HEK293 (cell line): ENCODE measurements at regions not wholly inside any gene's neighbourhood (a gene's known extent, or its start where the extent isn't known, plus 50 kb on each side); places are given as distances from the start of the nearest gene placed in this dataset.

ENCODE experiments used
- CTCF ChIA-PET: fragments of 350-600 bp; formaldehyde crosslinking; extraction: SDS; loops from one replicate; lab custom pipeline; 2021; ENCODE audit warnings: antibody characterized with exemption; lab: Yijun Ruan, JAX
- POLR2A ChIA-PET: fragments of 300-600 bp; formaldehyde crosslinking; extraction: SDS; loops from one replicate; lab custom pipeline; 2020; ENCODE audit warnings: antibody characterized with exemption, inconsistent platforms; lab: Yijun Ruan, JAX
- H3K27ac ChIP-seq: fragments of 200-500 bp; sonication (Bioruptor generic); 2 replicates; pipeline ENCODE4 v1.5.1; 2014; ENCODE audit warnings: low read depth, low read length, control low read depth, inconsistent platforms; ENCODE audit errors: extremely low read depth
- H3K36me3 ChIP-seq, 2 experiments: fragments of 200-500 bp in 1 of 2; sonication (Bioruptor generic) in 1 of 2; 1 replicate in 1 of 2; 2 replicates in 1 of 2; pipeline ENCODE4 v1.5.1; 2014 to 2017; ENCODE audit warnings: inconsistent platforms in 2 of 2, low read length in 2 of 2; ENCODE audit not compliant: control insufficient read depth in 2 of 2, insufficient read depth in 1 of 2
- H3K4me1 ChIP-seq: fragments of 200-500 bp; sonication (Bioruptor generic); 2 replicates; pipeline ENCODE4 v1.5.1; 2014; ENCODE audit warnings: mild to moderate bottlenecking, low read length, inconsistent platforms; ENCODE audit not compliant: control insufficient read depth, insufficient read depth
- H3K4me3 ChIP-seq: 2 replicates; pipeline ENCODE4 v1.5.1; 2011; ENCODE audit warnings: low read depth, mild to moderate bottlenecking, control low read depth, low read length, moderate library complexity
- H3K9me3 ChIP-seq: fragments of 200-500 bp; sonication (Bioruptor generic); 2 replicates; pipeline ENCODE4 v1.5.1; 2014; ENCODE audit warnings: low read depth, low read length, inconsistent platforms; ENCODE audit not compliant: control insufficient read depth, insufficient read depth
- GLIS2 ChIP-seq: fragments of 450-650 bp; formaldehyde crosslinking; IDR thresholded peaks from 2 replicates; pipeline ENCODE4 v1.5.1; 2016; ENCODE audit warnings: missing biosample characterization, missing genetic modification characterization
- HOXD13 ChIP-seq: sonication (generic); formaldehyde crosslinking; IDR thresholded peaks from 2 replicates; pipeline ENCODE4 v1.8.0; 2022; ENCODE audit warnings: missing genetic modification reagents, borderline replicate concordance
- MZF1 ChIP-seq: fragments of 450-650 bp; formaldehyde crosslinking; IDR thresholded peaks from 2 replicates; pipeline ENCODE4 v1.5.1; 2017; ENCODE audit warnings: missing biosample characterization, missing genetic modification characterization, borderline replicate concordance
- YY2 ChIP-seq: fragments of 450-650 bp; formaldehyde crosslinking; IDR thresholded peaks from 2 replicates; pipeline ENCODE4 v1.5.1; 2016; ENCODE audit warnings: missing biosample characterization, missing genetic modification characterization
- ZEB2 ChIP-seq: fragments of 450-650 bp; formaldehyde crosslinking; IDR thresholded peaks from 2 replicates; pipeline ENCODE4 v1.5.1; 2016; ENCODE audit warnings: missing biosample characterization, missing genetic modification characterization
- ZFP41 ChIP-seq: fragments of 450-650 bp; formaldehyde crosslinking; IDR thresholded peaks from 2 replicates; pipeline ENCODE4 v1.5.1; 2016; ENCODE audit warnings: missing biosample characterization, missing genetic modification characterization, borderline replicate concordance
- ZNF10 ChIP-seq: fragments of 450-650 bp; formaldehyde crosslinking; IDR thresholded peaks from 2 replicates; pipeline ENCODE4 v1.5.1; 2017; ENCODE audit warnings: missing biosample characterization, missing genetic modification characterization
- ZNF138 ChIP-seq: fragments of 450-650 bp; formaldehyde crosslinking; IDR thresholded peaks from 2 replicates; pipeline ENCODE4 v1.5.1; 2016; ENCODE audit warnings: missing biosample characterization, missing genetic modification characterization, borderline replicate concordance
- ZNF214 ChIP-seq: fragments of 450-650 bp; formaldehyde crosslinking; IDR thresholded peaks from 2 replicates; pipeline ENCODE4 v1.5.1; 2017; ENCODE audit warnings: missing biosample characterization, mild to moderate bottlenecking, missing genetic modification characterization, borderline replicate concordance
- ZNF324 ChIP-seq: fragments of 450-650 bp; formaldehyde crosslinking; IDR thresholded peaks from 2 replicates; pipeline ENCODE4 v1.5.1; 2016; ENCODE audit warnings: missing biosample characterization, missing genetic modification characterization
- ZNF558 ChIP-seq: fragments of 450-650 bp; formaldehyde crosslinking; IDR thresholded peaks from 2 replicates; pipeline ENCODE4 v1.5.1; 2016; ENCODE audit warnings: missing biosample characterization, missing genetic modification characterization
- ZNF747 ChIP-seq: fragments of 450-650 bp; formaldehyde crosslinking; IDR thresholded peaks from 2 replicates; pipeline ENCODE4 v1.5.1; 2016; ENCODE audit warnings: missing biosample characterization, missing genetic modification characterization
- ZNF777 ChIP-seq: fragments of 450-650 bp; formaldehyde crosslinking; IDR thresholded peaks from 2 replicates; pipeline ENCODE4 v1.5.1; 2017; ENCODE audit warnings: missing biosample characterization, missing genetic modification characterization, borderline replicate concordance
- ZXDB ChIP-seq: fragments of 450-650 bp; formaldehyde crosslinking; IDR thresholded peaks from 2 replicates; pipeline ENCODE4 v1.5.1; 2016; ENCODE audit warnings: missing biosample characterization, missing genetic modification characterization
- TF ChIP-seq, protein P1 (sequence below): fragments of 450-650 bp; formaldehyde crosslinking; IDR thresholded peaks from 2 replicates; pipeline ENCODE4 v1.5.1; 2016; ENCODE audit warnings: missing biosample characterization, missing genetic modification characterization
- TF ChIP-seq, protein P2 (sequence below): fragments of 450-650 bp; formaldehyde crosslinking; IDR thresholded peaks from 2 replicates; pipeline ENCODE4 v1.5.1; 2016; ENCODE audit warnings: missing biosample characterization, missing genetic modification characterization, low read depth
- TF ChIP-seq, protein P3 (sequence below): fragments of 450-650 bp; formaldehyde crosslinking; IDR thresholded peaks from 2 replicates; pipeline ENCODE4; 2016; ENCODE audit warnings: missing biosample characterization, missing genetic modification characterization
- TF ChIP-seq, protein P4 (sequence below): fragments of 450-650 bp; formaldehyde crosslinking; IDR thresholded peaks from 2 replicates; pipeline ENCODE4 v1.5.1; 2016; ENCODE audit warnings: missing biosample characterization, missing genetic modification characterization, low read depth
- TF ChIP-seq, protein P5 (sequence below): fragments of 450-650 bp; formaldehyde crosslinking; IDR thresholded peaks from 2 replicates; pipeline ENCODE4 v1.5.0; 2017; ENCODE audit warnings: missing biosample characterization, missing genetic modification characterization, borderline replicate concordance
- TF ChIP-seq, protein P6 (sequence below): fragments of 450-650 bp; formaldehyde crosslinking; IDR thresholded peaks from 2 replicates; pipeline ENCODE4 v1.5.1; 2016; ENCODE audit warnings: missing biosample characterization, missing genetic modification characterization
- TF ChIP-seq, protein P7 (sequence below): fragments of 450-650 bp; formaldehyde crosslinking; IDR thresholded peaks from 2 replicates; pipeline ENCODE4 v1.5.1; 2016; ENCODE audit warnings: missing biosample characterization, missing genetic modification characterization

DNA sequence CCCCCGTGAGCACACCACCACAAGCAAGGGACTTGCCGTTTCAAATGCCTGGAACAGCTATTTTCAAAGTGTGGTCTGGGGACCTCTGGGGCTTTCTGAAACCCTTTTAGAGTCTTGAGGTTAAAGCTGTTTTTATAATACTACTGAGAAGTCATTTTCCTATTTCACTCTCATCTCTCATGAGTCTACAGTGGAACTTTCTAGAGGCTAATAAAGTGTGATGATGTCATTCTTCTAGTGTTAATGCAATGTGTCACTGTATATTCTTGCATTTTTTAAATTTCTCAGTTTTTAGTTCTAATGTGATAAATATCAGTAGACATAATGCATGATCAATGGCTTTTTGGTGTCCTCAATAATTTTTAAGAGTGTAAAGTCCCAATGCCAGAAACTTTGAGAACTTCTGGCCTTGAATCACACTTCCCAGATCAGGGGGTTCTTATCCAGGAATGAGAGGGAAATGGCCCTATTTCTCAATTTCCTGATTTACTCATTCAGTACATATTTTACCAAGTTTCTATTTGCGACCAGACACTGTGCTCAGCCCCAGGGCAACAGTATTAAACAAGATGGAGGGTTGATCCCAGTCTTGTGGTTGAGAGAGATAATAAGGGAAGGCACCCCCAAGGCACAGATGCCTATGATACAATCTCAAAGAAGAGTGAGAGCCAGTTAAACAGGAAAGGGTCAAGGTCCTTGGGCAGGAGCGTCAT lies 444.0 kb downstream of the HS3ST3B1 start:
- ChIA-PET POLR2A (no interaction called here), CTCF (interaction anchor here (0.6 kb wide), 1 partner anchor 38 kb away, joined by 3 read pairs; no protein-coding TSS in a partner anchor)
- Histone ChIP-seq H3K9me3 (no peaks in the 10 kb centered on the region), H3K27ac (no peak overlapping the region), H3K36me3 (no peaks in the 10 kb centered on the region), H3K4me3 (no peak overlapping the region), H3K4me1 (no peaks in the 10 kb centered on the region)
- TF ChIP-seq MZF1 (tag by site-specific recombination) (no peak), ZNF214 (tag by site-specific recombination) (no peak), ZNF777 (no peak), YY2 (no peak), ZNF10 (no peak)
- TF ChIP-seq, protein P1, sequence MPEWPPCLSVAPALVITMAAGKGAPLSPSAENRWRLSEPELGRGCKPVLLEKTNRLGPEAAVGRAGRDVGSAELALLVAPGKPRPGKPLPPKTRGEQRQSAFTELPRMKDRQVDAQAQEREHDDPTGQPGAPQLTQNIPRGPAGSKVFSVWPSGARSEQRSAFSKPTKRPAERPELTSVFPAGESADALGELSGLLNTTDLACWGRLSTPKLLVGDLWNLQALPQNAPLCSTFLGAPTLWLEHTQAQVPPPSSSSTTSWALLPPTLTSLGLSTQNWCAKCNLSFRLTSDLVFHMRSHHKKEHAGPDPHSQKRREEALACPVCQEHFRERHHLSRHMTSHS (tag by site-specific recombination), result no peak
- TF ChIP-seq, protein P2, sequence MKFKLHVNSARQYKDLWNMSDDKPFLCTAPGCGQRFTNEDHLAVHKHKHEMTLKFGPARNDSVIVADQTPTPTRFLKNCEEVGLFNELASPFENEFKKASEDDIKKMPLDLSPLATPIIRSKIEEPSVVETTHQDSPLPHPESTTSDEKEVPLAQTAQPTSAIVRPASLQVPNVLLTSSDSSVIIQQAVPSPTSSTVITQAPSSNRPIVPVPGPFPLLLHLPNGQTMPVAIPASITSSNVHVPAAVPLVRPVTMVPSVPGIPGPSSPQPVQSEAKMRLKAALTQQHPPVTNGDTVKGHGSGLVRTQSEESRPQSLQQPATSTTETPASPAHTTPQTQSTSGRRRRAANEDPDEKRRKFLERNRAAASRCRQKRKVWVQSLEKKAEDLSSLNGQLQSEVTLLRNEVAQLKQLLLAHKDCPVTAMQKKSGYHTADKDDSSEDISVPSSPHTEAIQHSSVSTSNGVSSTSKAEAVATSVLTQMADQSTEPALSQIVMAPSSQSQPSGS (tag by site-specific recombination), result peak; percentile 50; the same call in 1 of the 2 replicates
- TF ChIP-seq, protein P3, sequence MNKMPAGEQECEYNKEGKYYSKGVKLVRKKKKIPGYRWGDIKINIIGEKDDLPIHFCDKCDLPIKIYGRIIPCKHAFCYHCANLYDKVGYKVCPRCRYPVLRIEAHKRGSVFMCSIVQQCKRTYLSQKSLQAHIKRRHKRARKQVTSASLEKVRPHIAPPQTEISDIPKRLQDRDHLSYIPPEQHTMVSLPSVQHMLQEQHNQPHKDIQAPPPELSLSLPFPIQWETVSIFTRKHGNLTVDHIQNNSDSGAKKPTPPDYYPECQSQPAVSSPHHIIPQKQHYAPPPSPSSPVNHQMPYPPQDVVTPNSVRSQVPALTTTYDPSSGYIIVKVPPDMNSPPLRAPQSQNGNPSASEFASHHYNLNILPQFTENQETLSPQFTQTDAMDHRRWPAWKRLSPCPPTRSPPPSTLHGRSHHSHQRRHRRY (tag by site-specific recombination), result no peak

DNA sequence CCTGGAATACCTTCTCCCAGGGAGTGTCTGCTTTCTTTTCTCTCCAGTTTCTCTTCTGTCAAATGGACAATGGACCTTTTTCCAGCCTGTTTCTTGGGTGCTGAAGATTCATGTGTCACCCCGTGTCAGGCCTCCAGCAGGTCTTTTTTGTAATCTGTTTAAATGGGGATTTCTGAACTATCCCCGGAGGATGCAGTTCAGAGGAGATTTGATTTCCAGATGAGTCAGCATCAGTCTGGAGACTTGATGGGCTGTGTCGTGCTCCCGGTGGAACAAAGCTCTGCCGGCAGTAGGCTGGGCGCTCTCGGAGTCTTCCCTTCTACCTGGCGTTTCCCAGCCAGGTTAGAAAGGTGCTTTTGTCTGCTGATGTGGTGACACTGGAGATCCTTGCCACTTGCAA lies 440.6 kb downstream of the HS3ST3B1 start:
- Histone ChIP-seq H3K4me1 (no peaks in the 10 kb centered on the region), H3K9me3 (no peaks in the 10 kb centered on the region), H3K36me3 (no peaks in the 10 kb centered on the region), H3K27ac (no peak overlapping the region), H3K4me3 (no peak overlapping the region)
- ChIA-PET CTCF (no interaction called here), POLR2A (no interaction called here)
- TF ChIP-seq ZXDB (tag by site-specific recombination), result no peak
- TF ChIP-seq ZNF747 (tag by site-specific recombination), result no peak
- TF ChIP-seq ZNF10, result no peak
- TF ChIP-seq, protein P4, sequence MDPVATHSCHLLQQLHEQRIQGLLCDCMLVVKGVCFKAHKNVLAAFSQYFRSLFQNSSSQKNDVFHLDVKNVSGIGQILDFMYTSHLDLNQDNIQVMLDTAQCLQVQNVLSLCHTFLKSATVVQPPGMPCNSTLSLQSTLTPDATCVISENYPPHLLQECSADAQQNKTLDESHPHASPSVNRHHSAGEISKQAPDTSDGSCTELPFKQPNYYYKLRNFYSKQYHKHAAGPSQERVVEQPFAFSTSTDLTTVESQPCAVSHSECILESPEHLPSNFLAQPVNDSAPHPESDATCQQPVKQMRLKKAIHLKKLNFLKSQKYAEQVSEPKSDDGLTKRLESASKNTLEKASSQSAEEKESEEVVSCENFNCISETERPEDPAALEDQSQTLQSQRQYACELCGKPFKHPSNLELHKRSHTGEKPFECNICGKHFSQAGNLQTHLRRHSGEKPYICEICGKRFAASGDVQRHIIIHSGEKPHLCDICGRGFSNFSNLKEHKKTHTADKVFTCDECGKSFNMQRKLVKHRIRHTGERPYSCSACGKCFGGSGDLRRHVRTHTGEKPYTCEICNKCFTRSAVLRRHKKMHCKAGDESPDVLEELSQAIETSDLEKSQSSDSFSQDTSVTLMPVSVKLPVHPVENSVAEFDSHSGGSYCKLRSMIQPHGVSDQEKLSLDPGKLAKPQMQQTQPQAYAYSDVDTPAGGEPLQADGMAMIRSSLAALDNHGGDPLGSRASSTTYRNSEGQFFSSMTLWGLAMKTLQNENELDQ, result no peak
- TF ChIP-seq ZEB2 (tag by site-specific recombination), result no peak
- TF ChIP-seq GLIS2, result no peak
- TF ChIP-seq HOXD13 (CRISPR knock-in tag), result no peak
- TF ChIP-seq ZNF558 (tag by site-specific recombination), result no peak
- TF ChIP-seq, protein P5, sequence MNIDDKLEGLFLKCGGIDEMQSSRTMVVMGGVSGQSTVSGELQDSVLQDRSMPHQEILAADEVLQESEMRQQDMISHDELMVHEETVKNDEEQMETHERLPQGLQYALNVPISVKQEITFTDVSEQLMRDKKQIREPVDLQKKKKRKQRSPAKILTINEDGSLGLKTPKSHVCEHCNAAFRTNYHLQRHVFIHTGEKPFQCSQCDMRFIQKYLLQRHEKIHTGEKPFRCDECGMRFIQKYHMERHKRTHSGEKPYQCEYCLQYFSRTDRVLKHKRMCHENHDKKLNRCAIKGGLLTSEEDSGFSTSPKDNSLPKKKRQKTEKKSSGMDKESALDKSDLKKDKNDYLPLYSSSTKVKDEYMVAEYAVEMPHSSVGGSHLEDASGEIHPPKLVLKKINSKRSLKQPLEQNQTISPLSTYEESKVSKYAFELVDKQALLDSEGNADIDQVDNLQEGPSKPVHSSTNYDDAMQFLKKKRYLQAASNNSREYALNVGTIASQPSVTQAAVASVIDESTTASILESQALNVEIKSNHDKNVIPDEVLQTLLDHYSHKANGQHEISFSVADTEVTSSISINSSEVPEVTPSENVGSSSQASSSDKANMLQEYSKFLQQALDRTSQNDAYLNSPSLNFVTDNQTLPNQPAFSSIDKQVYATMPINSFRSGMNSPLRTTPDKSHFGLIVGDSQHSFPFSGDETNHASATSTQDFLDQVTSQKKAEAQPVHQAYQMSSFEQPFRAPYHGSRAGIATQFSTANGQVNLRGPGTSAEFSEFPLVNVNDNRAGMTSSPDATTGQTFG, result no peak
- TF ChIP-seq, protein P6, sequence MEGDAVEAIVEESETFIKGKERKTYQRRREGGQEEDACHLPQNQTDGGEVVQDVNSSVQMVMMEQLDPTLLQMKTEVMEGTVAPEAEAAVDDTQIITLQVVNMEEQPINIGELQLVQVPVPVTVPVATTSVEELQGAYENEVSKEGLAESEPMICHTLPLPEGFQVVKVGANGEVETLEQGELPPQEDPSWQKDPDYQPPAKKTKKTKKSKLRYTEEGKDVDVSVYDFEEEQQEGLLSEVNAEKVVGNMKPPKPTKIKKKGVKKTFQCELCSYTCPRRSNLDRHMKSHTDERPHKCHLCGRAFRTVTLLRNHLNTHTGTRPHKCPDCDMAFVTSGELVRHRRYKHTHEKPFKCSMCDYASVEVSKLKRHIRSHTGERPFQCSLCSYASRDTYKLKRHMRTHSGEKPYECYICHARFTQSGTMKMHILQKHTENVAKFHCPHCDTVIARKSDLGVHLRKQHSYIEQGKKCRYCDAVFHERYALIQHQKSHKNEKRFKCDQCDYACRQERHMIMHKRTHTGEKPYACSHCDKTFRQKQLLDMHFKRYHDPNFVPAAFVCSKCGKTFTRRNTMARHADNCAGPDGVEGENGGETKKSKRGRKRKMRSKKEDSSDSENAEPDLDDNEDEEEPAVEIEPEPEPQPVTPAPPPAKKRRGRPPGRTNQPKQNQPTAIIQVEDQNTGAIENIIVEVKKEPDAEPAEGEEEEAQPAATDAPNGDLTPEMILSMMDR (tag by site-specific recombination), result no peak
- TF ChIP-seq, protein P7, sequence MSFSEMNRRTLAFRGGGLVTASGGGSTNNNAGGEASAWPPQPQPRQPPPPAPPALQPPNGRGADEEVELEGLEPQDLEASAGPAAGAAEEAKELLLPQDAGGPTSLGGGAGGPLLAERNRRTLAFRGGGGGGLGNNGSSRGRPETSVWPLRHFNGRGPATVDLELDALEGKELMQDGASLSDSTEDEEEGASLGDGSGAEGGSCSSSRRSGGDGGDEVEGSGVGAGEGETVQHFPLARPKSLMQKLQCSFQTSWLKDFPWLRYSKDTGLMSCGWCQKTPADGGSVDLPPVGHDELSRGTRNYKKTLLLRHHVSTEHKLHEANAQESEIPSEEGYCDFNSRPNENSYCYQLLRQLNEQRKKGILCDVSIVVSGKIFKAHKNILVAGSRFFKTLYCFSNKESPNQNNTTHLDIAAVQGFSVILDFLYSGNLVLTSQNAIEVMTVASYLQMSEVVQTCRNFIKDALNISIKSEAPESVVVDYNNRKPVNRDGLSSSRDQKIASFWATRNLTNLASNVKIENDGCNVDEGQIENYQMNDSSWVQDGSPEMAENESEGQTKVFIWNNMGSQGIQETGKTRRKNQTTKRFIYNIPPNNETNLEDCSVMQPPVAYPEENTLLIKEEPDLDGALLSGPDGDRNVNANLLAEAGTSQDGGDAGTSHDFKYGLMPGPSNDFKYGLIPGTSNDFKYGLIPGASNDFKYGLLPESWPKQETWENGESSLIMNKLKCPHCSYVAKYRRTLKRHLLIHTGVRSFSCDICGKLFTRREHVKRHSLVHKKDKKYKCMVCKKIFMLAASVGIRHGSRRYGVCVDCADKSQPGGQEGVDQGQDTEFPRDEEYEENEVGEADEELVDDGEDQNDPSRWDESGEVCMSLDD, result no peak
- TF ChIP-seq ZFP41 (tag by site-specific recombination), result no peak
- no peak for TF ChIP-seq ZNF138 (tag by site-specific recombination)
- no peak for TF ChIP-seq ZNF324
